OCI-LY3 (cell line): ENCODE measurements at regions not wholly inside any gene's neighbourhood (a gene's known extent, or its start where the extent isn't known, plus 50 kb on each side); places are given as distances from the start of the nearest gene placed in this dataset.

Experiments
- EZH2phosphoT487 ChIP-seq: fragments of 200-600 bp; shearing (Covaris generic); IDR thresholded peaks from 2 replicates; pipeline ENCODE4 v1.6.1; 2018; ENCODE audit warnings: antibody characterized with exemption, mixed run types, low read depth
- TF ChIP-seq, protein P1 (sequence below): fragments of 200-600, 300-600 bp; sonication (generic); IDR thresholded peaks from 2 replicates; pipeline ENCODE4 v1.5.1; 2014; ENCODE audit warnings: antibody characterized with exemption, low read length, low read depth

DNA sequence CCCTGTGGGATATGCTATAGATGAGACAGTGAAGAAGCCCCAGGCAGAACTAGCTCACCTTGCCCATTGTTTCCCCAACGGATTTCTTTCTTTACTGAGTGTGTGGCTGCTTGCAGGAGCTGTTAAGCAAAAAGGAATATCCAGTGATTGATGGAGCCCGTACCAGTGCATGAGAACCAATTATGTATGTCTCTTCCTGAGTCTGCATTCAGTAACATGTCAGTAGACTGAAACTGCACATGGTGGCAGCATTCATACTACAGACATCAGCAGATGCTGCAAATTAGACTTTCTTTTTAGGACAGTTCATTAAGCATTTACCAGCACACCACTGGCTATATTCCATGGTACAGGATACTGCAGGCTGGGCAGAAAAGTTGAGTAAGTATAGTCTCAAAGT is 90.3 kb upstream of the PLCXD3 start:
- TF ChIP-seq, protein P1, sequence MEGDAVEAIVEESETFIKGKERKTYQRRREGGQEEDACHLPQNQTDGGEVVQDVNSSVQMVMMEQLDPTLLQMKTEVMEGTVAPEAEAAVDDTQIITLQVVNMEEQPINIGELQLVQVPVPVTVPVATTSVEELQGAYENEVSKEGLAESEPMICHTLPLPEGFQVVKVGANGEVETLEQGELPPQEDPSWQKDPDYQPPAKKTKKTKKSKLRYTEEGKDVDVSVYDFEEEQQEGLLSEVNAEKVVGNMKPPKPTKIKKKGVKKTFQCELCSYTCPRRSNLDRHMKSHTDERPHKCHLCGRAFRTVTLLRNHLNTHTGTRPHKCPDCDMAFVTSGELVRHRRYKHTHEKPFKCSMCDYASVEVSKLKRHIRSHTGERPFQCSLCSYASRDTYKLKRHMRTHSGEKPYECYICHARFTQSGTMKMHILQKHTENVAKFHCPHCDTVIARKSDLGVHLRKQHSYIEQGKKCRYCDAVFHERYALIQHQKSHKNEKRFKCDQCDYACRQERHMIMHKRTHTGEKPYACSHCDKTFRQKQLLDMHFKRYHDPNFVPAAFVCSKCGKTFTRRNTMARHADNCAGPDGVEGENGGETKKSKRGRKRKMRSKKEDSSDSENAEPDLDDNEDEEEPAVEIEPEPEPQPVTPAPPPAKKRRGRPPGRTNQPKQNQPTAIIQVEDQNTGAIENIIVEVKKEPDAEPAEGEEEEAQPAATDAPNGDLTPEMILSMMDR = no peak
- TF ChIP-seq EZH2phosphoT487 = no peak
